Progenitor cell of endocrine pancreas (in vitro differentiated cells): ENCODE measurements at regions not wholly inside any gene's neighbourhood (a gene's known extent, or its start where the extent isn't known, plus 50 kb on each side); places are given as distances from the start of the nearest gene placed in this dataset.

Experiments
- DNase-seq: peaks from one replicate; pipeline ENCODE4 v3.0.0; 2021; ENCODE audit warnings: low spot score; ENCODE audit not compliant: unreplicated experiment
- H3K27ac Mint-ChIP-seq: 2 replicates; pipeline ENCODE4 v1.8.0; 2021; ENCODE audit warnings: mild to moderate bottlenecking, moderate library complexity, mixed read lengths
- H3K27me3 Mint-ChIP-seq: 2 replicates; pipeline ENCODE4 v1.8.0; 2021; ENCODE audit warnings: mixed read lengths
- H3K36me3 Mint-ChIP-seq: 2 replicates; pipeline ENCODE4 v1.8.0; 2022; ENCODE audit warnings: mixed read lengths; ENCODE audit not compliant: insufficient read depth
- H3K4me1 Mint-ChIP-seq: 2 replicates; pipeline ENCODE4 v1.8.0; 2021; ENCODE audit warnings: low read depth, mixed read lengths
- H3K4me3 Mint-ChIP-seq: 2 replicates; pipeline ENCODE4 v1.8.0; 2021; ENCODE audit warnings: low read depth, mild to moderate bottlenecking, moderate library complexity, mixed read lengths
- H3K9me3 Mint-ChIP-seq: 2 replicates; pipeline ENCODE4 v1.8.0; 2021; ENCODE audit warnings: low read depth, mixed read lengths
- TF ChIP-seq, protein P1 (sequence below): fragments of 200-600 bp; sonication (generic); IDR thresholded peaks from one replicate; pipeline ENCODE4 v1.5.0; 2021; ENCODE audit warnings: antibody characterized with exemption, mild to moderate bottlenecking; ENCODE audit not compliant: unreplicated experiment

DNA sequence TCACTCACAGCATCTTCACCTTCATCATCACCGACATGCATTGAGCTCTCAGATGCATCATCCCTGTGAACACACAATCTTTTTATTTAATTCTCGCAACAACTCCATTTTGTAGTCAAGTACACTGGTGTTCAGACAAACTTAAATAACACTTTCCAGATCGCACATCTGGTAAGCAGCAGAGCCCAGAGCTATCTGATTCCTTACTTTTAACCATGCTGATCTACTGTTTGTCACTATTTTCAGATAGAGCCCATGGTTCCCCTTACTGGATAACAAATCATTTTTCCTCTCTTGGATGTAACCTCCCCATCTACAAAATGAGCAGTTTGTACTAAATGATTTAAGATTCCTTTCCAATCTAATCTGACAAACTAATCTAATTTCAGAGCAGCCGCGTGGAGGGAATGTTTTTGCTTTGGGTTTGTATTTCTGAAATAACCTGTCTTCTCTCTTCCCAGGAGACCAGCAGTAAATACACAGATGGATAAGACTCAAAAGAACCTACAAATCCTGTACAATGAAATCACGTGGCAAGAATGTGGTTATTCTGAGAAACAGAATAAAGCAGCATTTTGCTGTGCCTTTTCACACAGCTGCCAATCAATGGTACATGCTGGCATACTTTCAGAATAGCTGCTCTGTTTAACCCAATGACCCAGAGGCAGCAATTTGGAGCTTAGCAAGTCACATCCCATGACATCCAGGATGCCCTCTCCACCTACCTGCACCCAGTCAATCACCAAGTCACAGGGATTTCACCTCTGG, 72.9 kb upstream of the CCL2 start:
- Mint-ChIP-seq H3K4me1 (no peaks in the 10 kb centered on the region), H3K9me3 (no peaks in the 10 kb centered on the region), H3K27ac (no peak overlapping the region), H3K27me3 (peaks cover 8% of the 10 kb centered on the region), H3K4me3 (no peak overlapping the region), H3K36me3 (no peaks in the 10 kb centered on the region)
- DNase-seq, result no peak
- TF ChIP-seq, protein P1, sequence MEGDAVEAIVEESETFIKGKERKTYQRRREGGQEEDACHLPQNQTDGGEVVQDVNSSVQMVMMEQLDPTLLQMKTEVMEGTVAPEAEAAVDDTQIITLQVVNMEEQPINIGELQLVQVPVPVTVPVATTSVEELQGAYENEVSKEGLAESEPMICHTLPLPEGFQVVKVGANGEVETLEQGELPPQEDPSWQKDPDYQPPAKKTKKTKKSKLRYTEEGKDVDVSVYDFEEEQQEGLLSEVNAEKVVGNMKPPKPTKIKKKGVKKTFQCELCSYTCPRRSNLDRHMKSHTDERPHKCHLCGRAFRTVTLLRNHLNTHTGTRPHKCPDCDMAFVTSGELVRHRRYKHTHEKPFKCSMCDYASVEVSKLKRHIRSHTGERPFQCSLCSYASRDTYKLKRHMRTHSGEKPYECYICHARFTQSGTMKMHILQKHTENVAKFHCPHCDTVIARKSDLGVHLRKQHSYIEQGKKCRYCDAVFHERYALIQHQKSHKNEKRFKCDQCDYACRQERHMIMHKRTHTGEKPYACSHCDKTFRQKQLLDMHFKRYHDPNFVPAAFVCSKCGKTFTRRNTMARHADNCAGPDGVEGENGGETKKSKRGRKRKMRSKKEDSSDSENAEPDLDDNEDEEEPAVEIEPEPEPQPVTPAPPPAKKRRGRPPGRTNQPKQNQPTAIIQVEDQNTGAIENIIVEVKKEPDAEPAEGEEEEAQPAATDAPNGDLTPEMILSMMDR, result no peak

DNA sequence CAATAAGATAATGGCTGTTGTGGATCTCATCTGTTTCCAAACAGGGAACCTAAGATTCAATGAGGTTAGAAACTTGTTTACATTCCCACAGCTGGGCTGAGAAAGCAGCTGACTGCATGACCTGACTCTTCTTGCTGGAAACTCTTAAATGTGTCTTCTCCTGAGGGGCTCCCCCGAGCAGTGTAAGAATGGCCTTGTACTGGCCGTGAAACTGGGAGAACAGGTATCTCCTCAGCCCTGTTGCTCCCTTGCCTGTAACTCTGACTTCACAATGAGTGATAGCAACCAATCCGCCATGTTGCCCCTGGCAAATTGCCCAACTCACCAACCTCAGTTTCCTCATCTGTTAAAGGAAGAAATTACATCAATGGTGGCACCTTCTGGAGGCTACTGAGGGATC, 59.1 kb upstream of the CCL2 start:
- DNase-seq, result no peak
- no peak overlapping the region for H3K4me3 Mint-ChIP-seq
- peaks cover 18% of the 10 kb centered on the region for H3K27me3 Mint-ChIP-seq
- H3K36me3 Mint-ChIP-seq, result no peaks in the 10 kb centered on the region
- TF ChIP-seq, protein P1, result no peak
- H3K9me3 Mint-ChIP-seq, result peaks cover 4% of the 10 kb centered on the region
- no peak overlapping the region for H3K27ac Mint-ChIP-seq
- H3K4me1 Mint-ChIP-seq, result no peaks in the 10 kb centered on the region

DNA sequence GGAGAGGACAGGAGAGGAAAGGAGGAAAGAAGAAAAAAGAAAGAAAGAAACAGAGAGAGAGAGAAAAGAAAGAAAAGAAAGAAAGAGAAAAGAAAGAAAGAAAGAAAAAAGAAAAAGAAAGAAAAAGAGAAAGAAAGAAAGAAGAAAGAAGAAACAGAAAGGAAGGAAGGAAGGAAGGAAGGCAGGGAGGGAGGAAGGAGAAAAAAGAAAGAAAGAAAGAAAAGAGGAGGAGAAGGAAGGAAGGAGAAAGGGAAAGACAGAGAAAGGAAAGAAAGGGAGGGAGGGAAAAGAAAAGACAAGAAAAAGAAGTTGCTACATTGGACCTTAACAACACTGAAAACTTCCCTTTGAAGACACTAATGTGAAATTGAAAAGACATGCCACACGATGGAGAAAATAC, 56.6 kb upstream of the CCL2 start:
- Mint-ChIP-seq H3K4me1 (no peaks in the 10 kb centered on the region), H3K36me3 (no peaks in the 10 kb centered on the region), H3K9me3 (peaks cover 4% of the 10 kb centered on the region), H3K27ac (no peak overlapping the region), H3K4me3 (no peak overlapping the region), H3K27me3 (peaks cover 30% of the 10 kb centered on the region)
- DNase-seq, result no peak
- TF ChIP-seq, protein P1, result no peak

DNA sequence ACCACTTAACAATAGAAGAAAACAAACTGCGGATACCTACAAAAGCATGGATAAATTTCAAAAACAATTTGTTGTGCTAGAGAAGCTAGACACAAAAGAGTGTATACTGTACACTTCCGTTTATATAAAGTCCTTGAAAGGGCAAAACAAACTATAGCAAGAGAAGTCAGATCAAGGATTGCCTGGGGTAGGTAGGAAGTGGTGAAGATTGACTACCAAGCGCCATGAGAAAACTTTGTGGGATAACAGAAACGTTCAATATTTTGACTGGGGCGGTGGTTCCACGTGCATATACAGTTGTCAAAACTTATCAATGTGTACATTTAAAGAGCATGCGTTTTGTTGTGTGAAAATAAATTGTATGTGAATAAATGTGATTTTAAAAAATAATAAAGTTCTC, 55.6 kb upstream of the CCL2 start:
- peaks cover 4% of the 10 kb centered on the region for H3K9me3 Mint-ChIP-seq
- H3K4me1 Mint-ChIP-seq, result no peaks in the 10 kb centered on the region
- H3K36me3 Mint-ChIP-seq, result no peaks in the 10 kb centered on the region
- peaks cover 30% of the 10 kb centered on the region for H3K27me3 Mint-ChIP-seq
- TF ChIP-seq, protein P1, result no peak
- DNase-seq, result no peak
- no peak overlapping the region for H3K4me3 Mint-ChIP-seq
- no peak overlapping the region for H3K27ac Mint-ChIP-seq

DNA sequence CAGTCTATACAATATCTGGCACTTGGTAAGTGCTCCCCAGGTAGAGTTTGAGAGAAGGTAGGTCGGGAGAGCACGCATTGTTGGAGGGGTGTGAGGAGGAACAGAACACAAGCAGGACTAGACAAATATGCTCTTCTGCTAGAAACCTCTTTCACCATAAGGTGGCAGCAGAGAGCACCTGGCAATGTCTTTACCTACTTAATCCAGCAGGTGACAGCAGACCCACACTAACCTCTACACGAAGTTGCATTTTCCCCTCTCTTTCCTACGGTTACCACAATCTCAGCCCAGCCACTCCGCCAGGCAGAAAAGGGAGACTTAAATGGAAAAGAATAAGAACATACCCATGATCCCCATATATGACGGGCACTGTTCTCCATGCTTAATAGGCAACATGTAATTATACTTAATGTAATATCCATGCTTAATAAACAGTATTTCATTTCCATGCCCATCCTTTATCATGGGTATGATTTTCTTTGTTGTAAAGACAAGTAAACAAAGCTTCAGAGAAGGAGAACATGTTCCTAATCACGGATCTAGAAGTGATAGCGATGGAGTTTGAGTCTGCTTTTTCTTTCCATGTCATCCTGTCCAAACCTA, 55.1 kb upstream of the CCL2 start:
- Mint-ChIP-seq H3K4me1 (no peaks in the 10 kb centered on the region), H3K27me3 (peaks cover 30% of the 10 kb centered on the region)
- TF ChIP-seq, protein P1, result peak; percentile 100

More for the DNA sequence above, 55.1 kb upstream of the CCL2 start:
- Mint-ChIP-seq H3K36me3 (no peaks in the 10 kb centered on the region), H3K9me3 (peaks cover 4% of the 10 kb centered on the region), H3K4me3 (no peak overlapping the region), H3K27ac (no peak overlapping the region)
- peak; percentile 65 for DNase-seq
